ENCODE measurements at regions not wholly inside any gene's neighbourhood (a gene's known extent, or its start where the extent isn't known, plus 50 kb on each side); places are given as distances from the start of the nearest gene placed in this dataset.

- TF ChIP-seq ZNF274 (IDR thresholded peaks at IDR 0.05; ENCODE audit: low read depth, low read length) (no peak), SUZ12 (IDR thresholded peaks at IDR 0.05; ENCODE audit: extremely low read depth, insufficient read depth, insufficient read length) (no peak)
These were observed 83.0 kb upstream of the CLDN18 start for GRCh38 chr3:137926991-137927390.

Measured in NT2/D1 (cell line).